T47D (cell line): ENCODE measurements at regions not wholly inside any gene's neighbourhood (a gene's known extent, or its start where the extent isn't known, plus 50 kb on each side); places are given as distances from the start of the nearest gene placed in this dataset.
"Not testable (repeated sequence)": the region's sequence is repeated elsewhere in the genome, so short reads cannot be mapped to it uniquely, and the experiment has no call there.

ENCODE experiments used
- DNase-seq, 2 experiments: peaks; one replicate each; pipeline versions ENCODE4 v3.0.0 to v3.0.0-alpha.2; 2011 to 2012; ENCODE audit warnings: low read depth in 1 of 2, low spot score in 1 of 2
- JUND ChIP-seq: IDR thresholded peaks from 2 replicates; pipeline ENCODE4 v1.6.1; 2012; ENCODE audit warnings: low read depth
- in situ Hi-C: cut with HindIII; loops from 2 replicates; pipeline ENCODE4 v1.10.0; 2016; ENCODE audit warnings: low sequenced_read_pairs, low pct_unique_long_range_greater_than_20kb

GRCh38 chr3:164732166-164732565 lies 346.1 kb downstream of the SI start:
- no peak for DNase-seq

GRCh38 chr3:164730815-164731360 lies 347.4 kb downstream of the SI start:
- TF ChIP-seq JUND, result no peak
- in situ Hi-C loops, result no loop called here
- DNase-seq, result no peak

More at GRCh38 chr3:164732166-164732565, 346.1 kb downstream of the SI start:
- no peak for TF ChIP-seq JUND
- in situ Hi-C loops, result no loop called here

- TF ChIP-seq JUND, result no peak
- in situ Hi-C loops, result no loop called here
- no peak for DNase-seq
Measured at GRCh38 chr3:164723396-164723795, 354.9 kb downstream of the SI start.

- in situ Hi-C loops, DNase-seq: not testable (repeated sequence)
Measured at GRCh38 chr3:164702808-164703207, 375.5 kb downstream of the SI start.

GRCh38 chr3:164687902-164688301 lies 390.4 kb downstream of the SI start:
- in situ Hi-C loops, result no loop called here
- DNase-seq, result no peak
- TF ChIP-seq JUND, result no peak

- DNase-seq, result no peak
- TF ChIP-seq JUND, result no peak
- in situ Hi-C loops, result no loop called here
Measured at GRCh38 chr3:164687211-164687610, 391.1 kb downstream of the SI start.

- TF ChIP-seq JUND, result no peak
- DNase-seq, result peak in 1 of 2 experiments; percentile 11
- in situ Hi-C loops, result no loop called here
Measured at GRCh38 chr3:164683489-164683888, 394.8 kb downstream of the SI start.

GRCh38 chr3:164679245-164679644 lies 399.1 kb downstream of the SI start:
- DNase-seq, result no peak
- no peak for TF ChIP-seq JUND
- in situ Hi-C loops, result no loop called here

GRCh38 chr3:164677317-164677716 lies 401.0 kb downstream of the SI start:
- DNase-seq, result no peak
- in situ Hi-C loops, result no loop called here
- TF ChIP-seq JUND, result no peak

GRCh38 chr3:164673738-164674137 lies 404.6 kb downstream of the SI start:
- DNase-seq, result peak in 1 of 2 experiments; percentile 33
- in situ Hi-C loops, result no loop called here
- no peak for TF ChIP-seq JUND

GRCh38 chr3:164658125-164658524 lies 420.2 kb downstream of the SI start:
- no peak for DNase-seq
- no peak for TF ChIP-seq JUND
- in situ Hi-C loops, result no loop called here

- in situ Hi-C loops, result no loop called here
Measured at GRCh38 chr3:164657631-164658030, 420.7 kb downstream of the SI start.

GRCh38 chr3:164655462-164655861 lies 422.8 kb downstream of the SI start:
- in situ Hi-C loops, result no loop called here
- no peak for TF ChIP-seq JUND
- no peak for DNase-seq

More at GRCh38 chr3:164657631-164658030, 420.7 kb downstream of the SI start:
- no peak for TF ChIP-seq JUND
- DNase-seq, result no peak

GRCh38 chr3:164641071-164641470 lies 437.2 kb downstream of the SI start:
- DNase-seq, result no peak
- TF ChIP-seq JUND, result no peak

More at GRCh38 chr3:164641071-164641470, 437.2 kb downstream of the SI start:
- in situ Hi-C loops, result no loop called here
